Ishikawa (cell line): ENCODE measurements at regions not wholly inside any gene's neighbourhood (a gene's known extent, or its start where the extent isn't known, plus 50 kb on each side); places are given as distances from the start of the nearest gene placed in this dataset.

ENCODE experiments used
- CEBPB ChIP-seq: IDR thresholded peaks from 2 replicates; pipeline ENCODE4 v1.6.1; 2012
- CREB1 ChIP-seq: IDR thresholded peaks from 2 replicates; pipeline ENCODE4 v1.6.1; 2012; ENCODE audit warnings: low read depth
- EGR1 ChIP-seq: IDR thresholded peaks from 2 replicates; pipeline ENCODE4 v1.6.1; 2012
- EP300 ChIP-seq: IDR thresholded peaks from 2 replicates; pipeline ENCODE4 v1.6.1; 2012; ENCODE audit warnings: borderline replicate concordance
- FOXM1 ChIP-seq: IDR thresholded peaks from 2 replicates; pipeline ENCODE4 v1.6.1; 2012; ENCODE audit warnings: low read depth, borderline replicate concordance
- NFIC ChIP-seq: IDR thresholded peaks from 2 replicates; pipeline ENCODE4 v1.6.1; 2012
- RAD21 ChIP-seq: IDR thresholded peaks from 2 replicates; pipeline ENCODE4 v1.6.1; 2012; ENCODE audit warnings: low read depth
- TAF1 ChIP-seq: IDR thresholded peaks from 2 replicates; pipeline ENCODE4 v1.6.1; 2012; ENCODE audit warnings: low read depth, mild to moderate bottlenecking
- TCF12 ChIP-seq: IDR thresholded peaks from 2 replicates; pipeline ENCODE4 v1.6.1; 2012; ENCODE audit warnings: low read depth
- TEAD4 ChIP-seq: IDR thresholded peaks from 2 replicates; pipeline ENCODE4 v1.6.1; 2012
- USF1 ChIP-seq: IDR thresholded peaks from 2 replicates; pipeline ENCODE4 v1.6.1; 2012
- YY1 ChIP-seq: IDR thresholded peaks from 2 replicates; pipeline ENCODE4 v1.6.1; 2012; ENCODE audit warnings: low read depth
- ZBTB7A ChIP-seq: IDR thresholded peaks from 2 replicates; pipeline ENCODE4 v1.6.1; 2012; ENCODE audit warnings: low read depth
- TF ChIP-seq, protein P1 (sequence below): IDR thresholded peaks from 2 replicates; pipeline ENCODE4 v1.6.1; 2012; ENCODE audit warnings: low read depth, mild to moderate bottlenecking
- TF ChIP-seq, protein P2 (sequence below): IDR thresholded peaks from 2 replicates; pipeline ENCODE4 v1.6.1; 2012

- no peak for TF ChIP-seq NFIC
- no peak for TF ChIP-seq TAF1
- TF ChIP-seq, protein P1, sequence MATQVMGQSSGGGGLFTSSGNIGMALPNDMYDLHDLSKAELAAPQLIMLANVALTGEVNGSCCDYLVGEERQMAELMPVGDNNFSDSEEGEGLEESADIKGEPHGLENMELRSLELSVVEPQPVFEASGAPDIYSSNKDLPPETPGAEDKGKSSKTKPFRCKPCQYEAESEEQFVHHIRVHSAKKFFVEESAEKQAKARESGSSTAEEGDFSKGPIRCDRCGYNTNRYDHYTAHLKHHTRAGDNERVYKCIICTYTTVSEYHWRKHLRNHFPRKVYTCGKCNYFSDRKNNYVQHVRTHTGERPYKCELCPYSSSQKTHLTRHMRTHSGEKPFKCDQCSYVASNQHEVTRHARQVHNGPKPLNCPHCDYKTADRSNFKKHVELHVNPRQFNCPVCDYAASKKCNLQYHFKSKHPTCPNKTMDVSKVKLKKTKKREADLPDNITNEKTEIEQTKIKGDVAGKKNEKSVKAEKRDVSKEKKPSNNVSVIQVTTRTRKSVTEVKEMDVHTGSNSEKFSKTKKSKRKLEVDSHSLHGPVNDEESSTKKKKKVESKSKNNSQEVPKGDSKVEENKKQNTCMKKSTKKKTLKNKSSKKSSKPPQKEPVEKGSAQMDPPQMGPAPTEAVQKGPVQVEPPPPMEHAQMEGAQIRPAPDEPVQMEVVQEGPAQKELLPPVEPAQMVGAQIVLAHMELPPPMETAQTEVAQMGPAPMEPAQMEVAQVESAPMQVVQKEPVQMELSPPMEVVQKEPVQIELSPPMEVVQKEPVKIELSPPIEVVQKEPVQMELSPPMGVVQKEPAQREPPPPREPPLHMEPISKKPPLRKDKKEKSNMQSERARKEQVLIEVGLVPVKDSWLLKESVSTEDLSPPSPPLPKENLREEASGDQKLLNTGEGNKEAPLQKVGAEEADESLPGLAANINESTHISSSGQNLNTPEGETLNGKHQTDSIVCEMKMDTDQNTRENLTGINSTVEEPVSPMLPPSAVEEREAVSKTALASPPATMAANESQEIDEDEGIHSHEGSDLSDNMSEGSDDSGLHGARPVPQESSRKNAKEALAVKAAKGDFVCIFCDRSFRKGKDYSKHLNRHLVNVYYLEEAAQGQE = no peak
- TF ChIP-seq USF1 = no peak
- no peak for TF ChIP-seq ZBTB7A
- no peak for TF ChIP-seq TCF12
- no peak for TF ChIP-seq YY1
- no peak for TF ChIP-seq FOXM1
- no peak for TF ChIP-seq TEAD4
- TF ChIP-seq CREB1 = no peak
- no peak for TF ChIP-seq EP300
- no peak for TF ChIP-seq EGR1
- TF ChIP-seq, protein P2, sequence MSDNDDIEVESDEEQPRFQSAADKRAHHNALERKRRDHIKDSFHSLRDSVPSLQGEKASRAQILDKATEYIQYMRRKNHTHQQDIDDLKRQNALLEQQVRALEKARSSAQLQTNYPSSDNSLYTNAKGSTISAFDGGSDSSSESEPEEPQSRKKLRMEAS = no peak
- no peak for TF ChIP-seq RAD21
- no peak for TF ChIP-seq CEBPB
These were observed 621.9 kb upstream of the POU3F2 start for GRCh38 chr6:98212468-98212867.

DNA sequence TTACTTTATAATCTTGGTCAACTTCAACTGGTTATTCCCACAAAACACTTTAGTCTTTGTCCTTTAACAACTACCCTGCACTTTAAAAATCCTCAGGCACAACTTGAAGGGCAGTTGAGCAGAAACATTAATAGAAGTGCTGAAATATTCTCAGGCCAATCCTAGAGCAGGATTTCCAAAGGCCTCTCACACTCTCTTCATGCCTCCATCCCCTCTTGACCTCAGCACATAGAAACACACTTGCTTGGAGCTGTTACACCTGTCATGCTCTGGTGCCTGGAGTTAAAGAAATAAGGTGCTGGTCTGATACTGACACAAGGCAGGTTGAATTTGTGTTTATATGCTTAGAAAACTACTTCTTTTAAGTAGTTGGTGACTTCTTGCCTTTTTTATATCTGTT, 618.8 kb upstream of the POU3F2 start:
- TF ChIP-seq FOXM1 (no peak), ZBTB7A (no peak), USF1 (no peak), YY1 (no peak), CEBPB (no peak), CREB1 (no peak), EGR1 (no peak), TAF1 (no peak), TCF12 (no peak), NFIC (no peak), RAD21 (no peak), EP300 (no peak), TEAD4 (no peak)
- TF ChIP-seq, protein P1 = no peak
- TF ChIP-seq, protein P2 = no peak

DNA sequence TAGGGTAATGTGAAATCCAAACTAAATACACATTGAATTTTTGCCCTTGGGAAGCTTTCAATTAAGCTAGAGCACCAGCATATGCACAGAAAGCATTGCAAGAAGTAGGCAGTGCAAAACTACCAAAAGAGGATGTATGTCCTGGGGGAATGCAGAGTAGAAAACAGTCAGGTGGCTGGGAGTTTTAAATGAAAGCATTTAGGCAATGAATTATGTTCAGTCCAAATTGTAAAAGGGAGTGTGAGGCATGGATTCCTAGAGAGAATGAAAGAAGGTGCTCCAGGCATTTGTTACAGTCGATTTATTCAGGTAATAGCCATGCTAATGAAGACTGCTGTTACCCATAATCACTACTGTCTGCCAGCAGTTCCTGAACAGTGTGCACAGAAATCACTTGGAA, 604.1 kb upstream of the POU3F2 start:
- TF ChIP-seq TEAD4 (no peak), NFIC (no peak), USF1 (no peak), CREB1 (no peak), TCF12 (no peak)

GRCh38 chr6:98239057-98239456, 595.3 kb upstream of the POU3F2 start:
- no peak for TF ChIP-seq USF1
- no peak for TF ChIP-seq TCF12
- TF ChIP-seq RAD21 = no peak
- no peak for TF ChIP-seq TAF1
- TF ChIP-seq TEAD4 = no peak

DNA sequence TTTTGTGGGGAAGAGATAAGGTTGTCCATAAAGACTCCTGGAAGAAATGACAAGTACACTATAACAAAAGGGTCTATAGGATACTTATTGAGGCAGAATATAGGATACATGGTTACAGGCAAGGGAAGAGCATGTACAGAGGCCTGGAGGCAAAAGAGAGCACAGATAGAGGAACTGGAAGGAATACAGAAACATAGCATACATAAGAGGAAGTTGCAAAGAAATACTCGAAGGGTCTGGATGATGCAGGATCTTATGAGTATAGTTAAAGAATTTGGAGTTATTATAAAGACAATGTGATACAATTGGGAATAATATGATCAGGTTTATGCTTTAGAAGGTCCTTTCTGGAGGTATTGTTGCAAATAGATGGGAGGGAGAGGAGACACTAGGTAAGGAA, 592.7 kb upstream of the POU3F2 start:
- TF ChIP-seq, protein P1 = no peak
- TF ChIP-seq RAD21 (no peak), USF1 (no peak)
